H1 (cell line): ENCODE measurements at regions not wholly inside any gene's neighbourhood (a gene's known extent, or its start where the extent isn't known, plus 50 kb on each side); places are given as distances from the start of the nearest gene placed in this dataset.

Experiments used
- CTCF ChIA-PET: fragments of 300-600 bp; sonication (Branson Sonifier 250); formaldehyde crosslinking; loops from one replicate; lab custom pipeline; 2021; ENCODE audit not compliant: partially characterized antibody; lab: Charles Lee
- POLR2A ChIA-PET: fragments of 300-600 bp; sonication (Branson Sonifier 250); formaldehyde crosslinking; loops from one replicate; lab custom pipeline; 2021; ENCODE audit warnings: inconsistent platforms; ENCODE audit not compliant: partially characterized antibody; lab: Charles Lee
- DNase-seq, 2 experiments: peaks; one replicate each; pipeline versions ENCODE4 v3.0.0 to v3.0.0-alpha.2; 2010 to 2022; ENCODE audit warnings: low spot score in 2 of 2, low read depth in 1 of 2, mixed read lengths in 1 of 2
- FAIRE-seq: peaks from 2 replicates; lab custom pipeline; 2011; peaks lifted over from hg19 to GRCh38; lab: Jason Lieb, UNC
- H2AFZ ChIP-seq: 2 replicates; pipeline ENCODE4 v1.8.1; 2012; ENCODE audit warnings: low read length, inconsistent platforms
- H2AK5ac ChIP-seq: 2 replicates; pipeline ENCODE4 v1.6.1; 2013; ENCODE audit warnings: low read depth, low read length
- H2BK120ac ChIP-seq: replicated peaks from 2 replicates; pipeline ENCODE3; 2013; ENCODE audit warnings: low read depth, low read length, inconsistent platforms
- H2BK12ac ChIP-seq: 2 replicates; pipeline ENCODE4 v1.6.1; 2013; ENCODE audit warnings: low read depth, low read length
- H2BK15ac ChIP-seq: 2 replicates; pipeline ENCODE4 v1.6.1; 2013; ENCODE audit warnings: low read length
- H2BK20ac ChIP-seq: 2 replicates; pipeline ENCODE4 v1.6.1; 2013; ENCODE audit warnings: low read length
- H2BK5ac ChIP-seq: 2 replicates; pipeline ENCODE4 v1.6.1; 2013; ENCODE audit warnings: low read depth, low read length
- H3K14ac ChIP-seq: 2 replicates; pipeline ENCODE4 v1.6.1; 2013; ENCODE audit warnings: inconsistent platforms; ENCODE audit not compliant: insufficient read length
- H3K18ac ChIP-seq: 2 replicates; pipeline ENCODE4 v1.6.1; 2013; ENCODE audit warnings: low read length; ENCODE audit errors: extremely low read depth
- H3K23ac ChIP-seq: 2 replicates; pipeline ENCODE4 v1.6.1; 2013; ENCODE audit warnings: inconsistent platforms; ENCODE audit not compliant: insufficient read length
- H3K23me2 ChIP-seq: 2 replicates; pipeline ENCODE4 v1.6.1; 2013; ENCODE audit warnings: low read depth, low read length
- H3K27ac ChIP-seq: 2 replicates; pipeline ENCODE4 v1.6.1; 2011; ENCODE audit warnings: low read depth, low read length, inconsistent platforms
- H3K27me3 ChIP-seq, 4 experiments: replicated peaks in 1 of 4; 1 replicate in 1 of 4; 2 replicates in 3 of 4; pipeline versions ENCODE4 v1.6.1 to v1.8.1; 2011 to 2013; ENCODE audit warnings: low read length in 3 of 4, mild to moderate bottlenecking in 3 of 4, inconsistent platforms in 2 of 4, mixed read lengths in 2 of 4, moderate library complexity in 1 of 4; ENCODE audit not compliant: control insufficient read depth in 3 of 4, insufficient read depth in 3 of 4; ENCODE audit errors: extremely low read depth in 1 of 4
- H3K36me3 ChIP-seq, 4 experiments: 2 replicates each; pipeline versions ENCODE4 v1.6.1 to v1.8.1; 2011 to 2013; ENCODE audit warnings: mild to moderate bottlenecking in 4 of 4, low read length in 3 of 4, moderate library complexity in 2 of 4, control low read depth in 1 of 4, inconsistent platforms in 1 of 4; ENCODE audit not compliant: insufficient read depth in 4 of 4, control insufficient read depth in 2 of 4
- H3K4ac ChIP-seq: replicated peaks from 2 replicates; pipeline ENCODE3; 2013; ENCODE audit warnings: low read length, low read depth, mixed read lengths, inconsistent platforms; ENCODE audit not compliant: insufficient read length
- H3K4me1 ChIP-seq, 4 experiments: replicated peaks in 1 of 4; 1 replicate in 1 of 4; 2 replicates in 3 of 4; pipeline versions ENCODE4 v1.6.1 to v1.8.1; 2011 to 2013; ENCODE audit warnings: low read length in 3 of 4, inconsistent platforms in 2 of 4, mixed read lengths in 1 of 4; ENCODE audit not compliant: insufficient read depth in 4 of 4, control insufficient read depth in 3 of 4
- H3K4me2 ChIP-seq, 2 experiments: 2 replicates each; pipeline versions ENCODE4 v1.6.1 to v1.8.1; 2011 to 2013; ENCODE audit warnings: low read depth in 2 of 2, low read length in 2 of 2, control low read depth in 1 of 2, inconsistent platforms in 1 of 2, mild to moderate bottlenecking in 1 of 2; ENCODE audit not compliant: insufficient read depth in 1 of 2
- H3K4me3 ChIP-seq, 4 experiments: fragments of 200-600, 300-600 bp in 1 of 4; sonication (generic), shearing (Covaris generic), sonication (Bioruptor Twin) in 1 of 4; 2 replicates each; pipeline versions ENCODE4 v1.5.1 to v1.8.1; 2011 to 2016; ENCODE audit warnings: low read length in 4 of 4, low read depth in 3 of 4, control low read depth in 2 of 4, inconsistent platforms in 2 of 4, mild to moderate bottlenecking in 2 of 4, mixed read lengths in 1 of 4, moderate library complexity in 1 of 4; ENCODE audit not compliant: insufficient read depth in 2 of 4; ENCODE audit errors: extremely low read depth in 1 of 4
- H3K56ac ChIP-seq: replicated peaks from 2 replicates; pipeline ENCODE3; 2013; ENCODE audit warnings: low read depth, mild to moderate bottlenecking, mixed read lengths, low read length, inconsistent platforms; ENCODE audit not compliant: insufficient read length
- H3K79me1 ChIP-seq: 2 replicates; pipeline ENCODE4 v1.6.1; 2013; ENCODE audit warnings: low read depth, low read length, control low read depth
- H3K79me2 ChIP-seq, 2 experiments: 2 replicates each; pipeline versions ENCODE4 v1.6.1 to v1.8.1; 2012 to 2013; ENCODE audit warnings: low read length in 2 of 2, mild to moderate bottlenecking in 2 of 2, inconsistent platforms in 1 of 2; ENCODE audit not compliant: insufficient read depth in 2 of 2, control insufficient read depth in 1 of 2
- H3K9ac ChIP-seq, 4 experiments: replicated peaks in 1 of 4; 1 replicate in 1 of 4; 2 replicates in 3 of 4; pipeline versions ENCODE4 v1.6.1 to v1.8.1; 2011 to 2013; ENCODE audit warnings: low read depth in 3 of 4, low read length in 3 of 4, control low read depth in 2 of 4, mild to moderate bottlenecking in 2 of 4, moderate library complexity in 2 of 4, inconsistent platforms in 1 of 4; ENCODE audit errors: extremely low read depth in 1 of 4
- H3K9me3 ChIP-seq, 2 experiments: 2 replicates each; pipeline versions ENCODE4 v1.6.1 to v1.8.1; 2012 to 2013; ENCODE audit warnings: mild to moderate bottlenecking in 2 of 2, moderate library complexity in 2 of 2, control low read depth in 1 of 2, inconsistent platforms in 1 of 2, low read depth in 1 of 2, low read length in 1 of 2, mixed read lengths in 1 of 2; ENCODE audit not compliant: insufficient read depth in 2 of 2
- H4K20me1 ChIP-seq, 2 experiments: replicated peaks in 1 of 2; 2 replicates each; pipeline versions ENCODE3 to v1.8.1; 2011 to 2013; ENCODE audit warnings: inconsistent platforms in 2 of 2, low read length in 2 of 2, mild to moderate bottlenecking in 1 of 2; ENCODE audit not compliant: insufficient read depth in 2 of 2, control insufficient read depth in 1 of 2
- H4K5ac ChIP-seq: 2 replicates; pipeline ENCODE4 v1.6.1; 2013; ENCODE audit warnings: low read length, low read depth, mixed read lengths, inconsistent platforms; ENCODE audit not compliant: insufficient read length
- H4K8ac ChIP-seq: 2 replicates; pipeline ENCODE4 v1.8.0; 2013; ENCODE audit warnings: mild to moderate bottlenecking, moderate library complexity, low read length, inconsistent platforms; ENCODE audit not compliant: insufficient read depth; ENCODE audit errors: extremely low read depth
- H4K91ac ChIP-seq: replicated peaks from 2 replicates; pipeline ENCODE3; 2013; ENCODE audit warnings: low read length, mixed read lengths, inconsistent platforms; ENCODE audit not compliant: insufficient read length
- BRCA1 ChIP-seq: IDR thresholded peaks from 2 replicates; pipeline ENCODE4 v1.6.1; 2012; ENCODE audit warnings: low read depth, low read length, improper control_type of control experiment
- EGR1 ChIP-seq: IDR thresholded peaks from 2 replicates; pipeline ENCODE4 v1.6.1; 2011; ENCODE audit warnings: low read depth, low read length, borderline replicate concordance
- JUN ChIP-seq: IDR thresholded peaks from 2 replicates; pipeline ENCODE4 v1.6.1; 2011; ENCODE audit warnings: low read depth, mild to moderate bottlenecking, improper control_type of control experiment, low read length
- KDM5A ChIP-seq: fragments of 200-600 bp; IDR thresholded peaks from 2 replicates; pipeline ENCODE4 v1.7.1; 2012; ENCODE audit warnings: mild to moderate bottlenecking, low read length, inconsistent platforms, mixed read lengths
- PHF8 ChIP-seq: fragments of 200-600 bp; sonication (generic); conservative IDR thresholded peaks from 2 replicates; pipeline ENCODE4 v1.7.1; 2012; ENCODE audit warnings: low read depth, mild to moderate bottlenecking, inconsistent platforms, low read length, moderate library complexity
- POLR2A ChIP-seq, 2 experiments: IDR thresholded peaks; 1 replicate in 1 of 2; 2 replicates in 1 of 2; pipeline ENCODE4 v1.6.1; 2011; ENCODE audit warnings: low read depth in 2 of 2, low read length in 2 of 2, mild to moderate bottlenecking in 2 of 2; ENCODE audit errors: control extremely low read depth in 1 of 2
- POLR2AphosphoS5 ChIP-seq: IDR thresholded peaks from 2 replicates; pipeline ENCODE4 v1.6.1; 2011; ENCODE audit warnings: low read depth, low read length
- RFX5 ChIP-seq: IDR thresholded peaks from 2 replicates; pipeline ENCODE4 v1.6.1; 2011; ENCODE audit warnings: low read depth, low read length, improper control_type of control experiment, borderline replicate concordance
- RNF2 ChIP-seq: fragments of 200-900, 300-1000 bp; sonication (generic); IDR thresholded peaks from 2 replicates; pipeline ENCODE4 v1.7.1; 2016; ENCODE audit warnings: borderline replicate concordance, low read depth, mild to moderate bottlenecking, antibody characterized with exemption, low read length; ENCODE audit not compliant: poor library complexity, severe bottlenecking; ENCODE audit errors: missing control alignments
- SIN3A ChIP-seq, 2 experiments: IDR thresholded peaks in 1 of 2; conservative IDR thresholded peaks in 1 of 2; 2 replicates each; pipeline ENCODE4 v1.6.1; 2011 to 2012; ENCODE audit warnings: low read length in 2 of 2, improper control_type of control experiment in 1 of 2, low read depth in 1 of 2, mild to moderate bottlenecking in 1 of 2
- SIRT6 ChIP-seq: IDR thresholded peaks from one replicate; pipeline ENCODE4 v1.7.1; 2012; ENCODE audit warnings: low read length, inconsistent platforms
- SP2 ChIP-seq: IDR thresholded peaks from 2 replicates; pipeline ENCODE4 v1.6.1; 2012; ENCODE audit warnings: mild to moderate bottlenecking, low read length, inconsistent platforms
- TAF1 ChIP-seq: IDR thresholded peaks from 2 replicates; pipeline ENCODE4 v1.6.1; 2011; ENCODE audit warnings: mild to moderate bottlenecking, low read depth, low read length
- WGBS, 2 experiments: shearing (Covaris generic) in 1 of 2; methylation state at CpG; one replicate each; pipeline versions ENCODE4 v1.1.6 to v1.1.7; 2013 to 2015; ENCODE audit warnings: low lambda C conversion rate in 2 of 2, mixed read lengths in 2 of 2, inconsistent platforms in 1 of 2, low coverage in 1 of 2, missing lambda C conversion rate in 1 of 2; ENCODE audit not compliant: insufficient replicate concordance in 2 of 2, insufficient coverage in 1 of 2, insufficient read length in 1 of 2; ENCODE audit errors: extremely low coverage in 1 of 2, missing lambda C conversion rate in 1 of 2; 5-methylcytosine and 5-hydroxymethylcytosine counted together

GRCh38 chr5:92402956-92403702 is 1020.0 kb upstream of the ARRDC3 start:
- ChIA-PET POLR2A (no interaction called here), CTCF (no interaction called here)
- H3K18ac ChIP-seq = no peak overlapping the region
- no peaks in the 10 kb centered on the region for H3K4me1 ChIP-seq
- H3K9ac ChIP-seq = no peak overlapping the region
- H4K20me1 ChIP-seq = no peaks in the 10 kb centered on the region
- H3K79me1 ChIP-seq = no peaks in the 10 kb centered on the region
- no peak overlapping the region for H3K27ac ChIP-seq
- no peak overlapping the region for H2AFZ ChIP-seq
- H4K91ac ChIP-seq = no peak overlapping the region
- no peaks in the 10 kb centered on the region for H3K9me3 ChIP-seq
- no peak overlapping the region for H2BK120ac ChIP-seq
- H2AK5ac ChIP-seq = no peak overlapping the region
- H2BK12ac ChIP-seq = no peak overlapping the region
- no peak overlapping the region for H3K56ac ChIP-seq
- no peak overlapping the region for H4K5ac ChIP-seq
- H3K23ac ChIP-seq = no peak overlapping the region
- no peak overlapping the region for H3K4me2 ChIP-seq
- no peak for TF ChIP-seq RFX5
- TF ChIP-seq JUN = no peak
- TF ChIP-seq BRCA1 = no peak
- TF ChIP-seq SIN3A (conservative IDR thresholded peaks at IDR 0.05 in 1 of 2, IDR thresholded peaks at IDR 0.05 in 1 of 2; ENCODE audit: low read depth in 1 of 2, low read length in 2 of 2) = no peak
- TF ChIP-seq EGR1 = no peak
- TF ChIP-seq SIRT6 = no peak
- no peak for TF ChIP-seq KDM5A
- TF ChIP-seq POLR2AphosphoS5 = no peak
- TF ChIP-seq RNF2 = no peak
- no peak for TF ChIP-seq TAF1
- TF ChIP-seq SP2 = no peak
- no peak for TF ChIP-seq PHF8
- no peak for TF ChIP-seq POLR2A (IDR thresholded peaks at IDR 0.05; ENCODE audit: control extremely low read depth in 1 of 2, low read depth in 2 of 2, low read length in 2 of 2)
- no peaks in the 10 kb centered on the region for H3K79me2 ChIP-seq
- no peaks in the 10 kb centered on the region for H3K36me3 ChIP-seq
- no peak overlapping the region for H2BK15ac ChIP-seq
- no peak overlapping the region for H3K4ac ChIP-seq
- FAIRE-seq (no peak), DNase-seq (no peak)
- H2BK20ac ChIP-seq = no peak overlapping the region
- no peaks in the 10 kb centered on the region for H3K23me2 ChIP-seq
- no peaks in the 10 kb centered on the region for H3K27me3 ChIP-seq
- H3K4me3 ChIP-seq = no peak overlapping the region
- 93% methylated on average over 7 of the region's 7 CpGs; no CpG with 5 or more reads in 1 of the 2 experiments for WGBS, 2 experiments
- H3K14ac ChIP-seq = no peak overlapping the region
- no peak overlapping the region for H4K8ac ChIP-seq
- no peak overlapping the region for H2BK5ac ChIP-seq
